Stimulated activated CD4-positive, alpha-beta T cell treated with anti-CD3 and anti-CD28 coated beads, TNF-alpha, amount 100 ng/mL, for 48 hours (primary cell): ENCODE measurements at regions not wholly inside any gene's neighbourhood (a gene's known extent, or its start where the extent isn't known, plus 50 kb on each side); places are given as distances from the start of the nearest gene placed in this dataset.

Source experiments
- DNase-seq, 3 donors: peaks; one replicate each; pipeline ENCODE4 v3.0.0-alpha.2; 2020; ENCODE audit warnings: low read depth in 3 of 3

DNA sequence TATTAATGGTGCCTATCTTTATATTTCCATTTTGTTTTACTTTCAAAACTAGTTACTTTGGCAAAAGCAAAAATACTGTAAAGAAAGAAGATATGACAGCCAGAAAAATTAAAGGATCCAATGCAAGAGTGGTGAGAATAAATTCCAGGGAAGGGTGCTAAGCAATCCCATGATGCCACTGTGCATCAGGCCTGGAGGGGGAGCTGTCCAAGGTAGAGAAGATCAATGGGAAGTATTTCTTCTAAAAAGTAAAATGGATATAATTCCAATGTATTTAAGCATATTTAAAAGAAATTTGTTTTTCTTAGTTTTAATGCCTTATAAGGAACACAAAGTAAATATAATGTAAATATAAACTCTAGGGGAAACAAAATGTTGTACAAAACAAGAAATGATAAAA lies 1382.2 kb upstream of the B3GALT2 start:
- DNase-seq: no peak

- no peak for DNase-seq
Measured at GRCh38 chr1:194548071-194548470, 1361.7 kb upstream of the B3GALT2 start.

DNA sequence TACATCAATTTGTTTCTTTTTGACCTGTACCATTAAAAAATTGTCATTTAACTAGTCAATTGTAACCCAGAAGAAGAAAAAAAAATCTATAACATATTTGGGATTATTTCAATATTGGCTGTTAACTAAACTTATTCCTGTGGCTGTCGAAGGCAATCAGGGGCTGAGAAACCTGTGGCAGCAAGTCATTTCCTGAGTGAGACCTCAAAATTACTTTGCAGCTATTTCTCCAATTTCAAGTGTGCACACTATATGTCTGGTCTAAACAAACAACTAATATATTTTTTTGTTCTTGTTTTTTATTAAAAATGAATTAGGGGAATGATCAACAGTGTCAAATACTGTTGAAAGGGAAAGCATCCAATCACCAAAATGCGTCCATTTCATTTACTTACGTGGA lies 1357.6 kb upstream of the B3GALT2 start:
- DNase-seq: no peak

GRCh38 chr1:194538453-194538852 lies 1352.0 kb upstream of the B3GALT2 start:
- no peak for DNase-seq

DNA sequence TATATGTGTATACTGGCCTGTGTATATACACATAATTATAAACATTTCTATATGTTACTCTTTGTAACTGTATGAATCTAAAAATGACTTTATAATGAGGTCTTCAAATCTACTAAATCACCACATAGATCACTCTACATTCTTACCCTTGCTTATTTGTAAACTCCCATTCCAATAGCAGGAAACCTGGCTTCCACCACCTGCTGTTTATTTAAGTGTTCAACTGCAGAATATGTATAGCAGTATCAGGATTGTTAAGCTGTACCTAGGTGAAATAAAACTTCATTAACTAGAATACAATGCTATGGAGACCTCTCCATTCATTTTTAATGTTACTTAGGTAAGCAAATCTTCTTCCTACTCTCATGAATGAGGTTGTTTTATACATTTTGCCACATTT lies 1351.1 kb upstream of the B3GALT2 start:
- DNase-seq: no peak

- DNase-seq: no peak
Measured at GRCh38 chr1:194535369-194535768, 1349.0 kb upstream of the B3GALT2 start.

- DNase-seq: no peak
Measured at GRCh38 chr1:194534784-194535183, 1348.4 kb upstream of the B3GALT2 start.

- DNase-seq: no peak
Measured at GRCh38 chr1:194533641-194534040, 1347.2 kb upstream of the B3GALT2 start.

- no peak for DNase-seq
Measured at GRCh38 chr1:194517567-194517966, 1331.2 kb upstream of the B3GALT2 start.

- no peak for DNase-seq
Measured at GRCh38 chr1:194515916-194516315, 1329.5 kb upstream of the B3GALT2 start.

GRCh38 chr1:194512957-194513356 lies 1326.5 kb upstream of the B3GALT2 start:
- no peak for DNase-seq

DNA sequence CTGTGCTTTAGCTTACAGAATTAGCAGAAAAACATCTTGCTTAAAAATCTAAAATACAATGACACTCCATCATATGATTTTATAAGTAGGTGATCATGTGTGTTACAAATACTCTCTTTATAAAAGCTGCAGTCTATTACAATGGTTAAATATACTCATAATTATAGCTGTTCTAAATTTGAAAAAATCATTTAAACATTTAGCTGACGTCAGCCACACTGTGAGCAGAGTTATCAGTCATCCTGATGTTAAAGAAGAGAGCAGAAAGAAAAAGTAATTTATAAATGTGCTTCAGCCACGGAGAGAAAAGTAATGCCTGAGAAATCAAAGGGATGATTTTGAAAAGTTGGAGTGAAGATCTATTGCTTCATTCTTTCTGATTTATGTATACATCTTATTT lies 1325.9 kb upstream of the B3GALT2 start:
- DNase-seq: no peak

DNA sequence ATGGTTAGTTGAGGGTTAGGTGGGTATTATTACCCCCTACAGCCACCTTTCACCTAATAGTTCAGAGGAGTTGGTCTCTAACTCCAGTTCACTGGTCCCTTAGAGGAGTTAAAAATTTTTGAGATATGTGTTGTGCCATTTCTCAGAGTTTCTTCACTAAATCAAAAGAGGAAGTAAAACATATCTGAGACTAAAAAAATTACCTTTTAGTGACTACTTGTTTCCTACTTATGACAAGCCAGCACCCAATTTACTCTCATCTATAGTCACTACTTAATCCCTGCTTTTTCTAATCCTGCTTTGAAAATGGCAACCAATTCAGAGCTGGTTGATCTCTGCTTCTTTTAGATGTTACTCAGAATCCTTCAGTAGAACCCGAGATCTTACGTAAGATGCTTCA lies 1316.8 kb upstream of the B3GALT2 start:
- DNase-seq: no peak

DNA sequence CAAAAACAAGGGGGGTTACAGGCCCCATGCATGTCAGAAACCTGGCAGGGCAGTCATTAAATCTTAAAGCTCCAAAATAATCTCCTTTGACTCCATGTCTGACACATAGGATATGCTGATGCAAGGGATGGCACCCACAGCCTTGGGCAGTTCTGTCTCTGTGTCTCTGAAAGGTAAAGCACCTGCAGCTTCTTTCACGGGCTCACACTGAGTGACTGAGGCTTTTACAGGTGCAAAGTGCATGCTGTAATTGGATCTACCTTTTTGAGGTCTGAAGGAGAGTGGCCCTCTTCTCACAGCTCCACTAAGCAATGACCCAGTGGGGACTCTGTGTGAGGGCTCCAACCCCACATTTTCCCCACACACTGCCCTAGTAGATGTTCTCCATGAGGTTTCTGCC lies 1309.0 kb upstream of the B3GALT2 start:
- DNase-seq: no peak

- DNase-seq: no peak
Measured at GRCh38 chr1:194487172-194487571, 1300.8 kb upstream of the B3GALT2 start.

DNA sequence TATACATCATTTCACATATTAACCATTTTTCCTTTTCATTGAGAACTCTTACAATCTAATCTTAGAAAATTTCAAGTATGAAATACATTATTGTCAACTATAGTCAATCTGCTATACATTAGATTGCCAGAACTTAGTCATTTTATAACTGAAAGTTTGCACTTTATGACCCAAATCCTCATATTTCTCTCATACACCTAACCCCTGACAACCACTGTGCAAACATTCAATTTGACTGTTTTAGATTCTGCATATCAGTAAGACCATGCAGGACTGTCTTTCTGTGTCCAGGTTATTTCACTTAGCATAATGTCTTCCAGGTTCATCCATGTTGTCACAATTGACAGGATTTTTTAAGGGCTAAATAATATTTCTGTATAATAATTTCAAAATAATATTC lies 1299.0 kb upstream of the B3GALT2 start:
- DNase-seq: no peak

DNA sequence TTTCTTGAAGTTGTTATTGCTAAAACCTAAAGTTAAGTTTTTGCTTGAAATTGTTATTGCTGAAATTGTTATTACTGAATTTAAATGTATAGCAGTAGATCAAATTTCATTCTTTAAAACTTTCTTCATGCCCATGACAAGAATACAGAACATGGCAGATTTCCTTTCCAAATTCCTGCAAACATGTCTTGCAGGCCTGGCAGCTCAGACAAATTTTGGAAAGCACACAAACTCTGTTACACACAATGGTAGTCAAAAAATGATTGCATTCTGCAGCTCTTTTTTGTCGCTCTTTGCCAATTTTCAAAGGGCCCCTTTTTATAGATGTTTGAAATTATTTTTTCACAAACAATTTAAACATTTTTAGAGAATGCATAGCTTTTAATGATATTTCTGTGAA lies 1292.3 kb upstream of the B3GALT2 start:
- no peak for DNase-seq

DNA sequence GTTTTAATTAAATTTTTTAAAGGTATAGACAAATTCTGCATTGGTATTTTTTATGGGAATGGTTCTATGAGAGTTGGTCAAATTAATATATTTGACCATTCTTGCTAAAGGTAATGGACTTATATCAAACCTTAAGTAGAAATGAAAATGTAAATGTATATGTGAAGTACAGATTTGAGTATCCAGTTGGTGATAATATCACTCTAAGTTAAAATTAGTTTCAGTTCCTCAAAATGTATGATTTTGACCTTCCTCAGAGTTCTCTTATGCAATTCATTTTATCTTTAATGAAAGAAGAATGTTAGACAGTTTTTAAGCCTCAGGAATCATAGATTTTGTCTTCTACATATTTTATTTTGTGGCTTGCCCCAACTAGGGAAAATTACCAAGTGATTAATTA lies 1291.5 kb upstream of the B3GALT2 start:
- DNase-seq: no peak

GRCh38 chr1:194476872-194477271 lies 1290.5 kb upstream of the B3GALT2 start:
- DNase-seq: no peak

- DNase-seq: no peak
Measured at GRCh38 chr1:194476351-194476750, 1289.9 kb upstream of the B3GALT2 start.

GRCh38 chr1:194474701-194475100 lies 1288.3 kb upstream of the B3GALT2 start:
- no peak for DNase-seq

GRCh38 chr1:194473766-194474165 lies 1287.4 kb upstream of the B3GALT2 start:
- DNase-seq: no peak

GRCh38 chr1:194469282-194469681 lies 1282.9 kb upstream of the B3GALT2 start:
- DNase-seq: no peak

GRCh38 chr1:194466706-194467105 lies 1280.3 kb upstream of the B3GALT2 start:
- no peak for DNase-seq

GRCh38 chr1:194447636-194448035 lies 1261.2 kb upstream of the B3GALT2 start:
- DNase-seq: no peak
